ENCODE measurements at regions not wholly inside any gene's neighbourhood (a gene's known extent, or its start where the extent isn't known, plus 50 kb on each side); places are given as distances from the start of the nearest gene placed in this dataset.

DNA sequence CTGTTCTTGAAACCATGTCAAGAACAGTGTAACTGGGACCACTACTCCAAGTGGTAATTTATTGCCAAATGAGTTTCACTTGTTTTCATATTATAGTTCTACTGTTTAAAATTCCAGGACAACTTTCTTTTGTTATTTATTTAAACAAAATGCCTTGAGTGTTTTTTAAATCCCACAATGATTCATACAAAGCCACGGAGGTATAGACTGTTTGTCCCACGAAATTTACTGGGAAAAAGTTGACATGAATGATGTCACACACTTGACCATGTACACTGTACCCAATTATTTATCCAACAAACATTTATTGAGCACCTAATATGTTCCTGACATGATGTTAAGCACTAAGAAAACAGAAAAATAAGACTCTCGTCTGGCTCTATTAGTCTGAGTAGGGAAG is 243.9 kb upstream of the SIX2 start:
- no peak for DNase-seq

DNA sequence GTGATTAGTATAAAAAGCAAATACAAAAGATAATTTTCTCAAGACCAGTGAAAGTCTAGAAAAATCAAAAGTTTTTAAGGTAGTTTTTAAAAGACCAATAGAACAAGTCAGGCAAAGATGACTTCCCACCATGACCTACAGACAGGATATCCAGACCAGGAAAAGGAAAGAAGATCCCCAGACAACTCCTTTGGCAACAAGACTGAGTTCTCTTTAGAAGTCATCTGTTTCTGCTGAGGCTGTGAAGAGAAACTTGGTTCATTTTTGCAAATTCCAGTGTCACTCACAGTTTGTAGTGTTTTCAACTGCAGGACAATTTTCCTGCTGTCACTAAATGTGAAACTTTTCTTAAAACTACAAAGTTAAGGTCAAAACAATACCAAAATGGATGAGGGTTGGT is 240.9 kb upstream of the SIX2 start:
- DNase-seq: no peak

- no peak for DNase-seq
Measured at GRCh38 chr2:45248214-45248613, 239.0 kb upstream of the SIX2 start.

- no peak for DNase-seq
Measured at GRCh38 chr2:45244928-45245327, 235.7 kb upstream of the SIX2 start.

- DNase-seq: peak; percentile 84
Measured at GRCh38 chr2:45242161-45242741, 233.0 kb upstream of the SIX2 start.

GRCh38 chr2:45241061-45241561 is 231.9 kb upstream of the SIX2 start:
- no peak for DNase-seq

GRCh38 chr2:45237850-45238542 is 228.7 kb upstream of the SIX2 start:
- peak; percentile 77 for DNase-seq

- no peak for DNase-seq
Measured at GRCh38 chr2:45237128-45237527, 227.9 kb upstream of the SIX2 start.

GRCh38 chr2:45236268-45236667 is 227.0 kb upstream of the SIX2 start:
- DNase-seq: no peak

DNA sequence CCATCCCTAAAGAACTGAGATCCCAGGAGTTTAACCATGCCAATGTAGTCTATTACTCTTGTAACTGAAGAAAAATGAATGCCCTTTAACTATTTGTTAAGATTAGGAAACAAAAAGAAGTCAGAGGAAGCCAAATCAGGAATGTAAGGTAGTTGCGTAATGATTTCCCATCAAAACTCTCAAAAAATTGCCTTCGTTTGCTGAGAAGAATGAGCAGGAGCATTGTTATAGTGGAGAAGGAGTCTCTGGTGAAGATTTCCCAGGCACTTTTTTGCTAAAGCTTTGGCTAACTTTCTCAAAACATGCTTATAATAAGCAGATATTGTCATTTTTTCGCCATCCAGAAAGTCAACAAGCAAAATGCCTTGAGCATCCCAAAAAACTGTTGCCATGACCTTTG is 224.0 kb upstream of the SIX2 start:
- DNase-seq: no peak

- no peak for DNase-seq
Measured at GRCh38 chr2:45232818-45233217, 223.6 kb upstream of the SIX2 start.

- DNase-seq: no peak
Measured at GRCh38 chr2:45229411-45229810, 220.2 kb upstream of the SIX2 start.

- no peak for DNase-seq
Measured at GRCh38 chr2:45227347-45227746, 218.1 kb upstream of the SIX2 start.

GRCh38 chr2:45224993-45225380 is 215.7 kb upstream of the SIX2 start:
- no peak for DNase-seq

DNA sequence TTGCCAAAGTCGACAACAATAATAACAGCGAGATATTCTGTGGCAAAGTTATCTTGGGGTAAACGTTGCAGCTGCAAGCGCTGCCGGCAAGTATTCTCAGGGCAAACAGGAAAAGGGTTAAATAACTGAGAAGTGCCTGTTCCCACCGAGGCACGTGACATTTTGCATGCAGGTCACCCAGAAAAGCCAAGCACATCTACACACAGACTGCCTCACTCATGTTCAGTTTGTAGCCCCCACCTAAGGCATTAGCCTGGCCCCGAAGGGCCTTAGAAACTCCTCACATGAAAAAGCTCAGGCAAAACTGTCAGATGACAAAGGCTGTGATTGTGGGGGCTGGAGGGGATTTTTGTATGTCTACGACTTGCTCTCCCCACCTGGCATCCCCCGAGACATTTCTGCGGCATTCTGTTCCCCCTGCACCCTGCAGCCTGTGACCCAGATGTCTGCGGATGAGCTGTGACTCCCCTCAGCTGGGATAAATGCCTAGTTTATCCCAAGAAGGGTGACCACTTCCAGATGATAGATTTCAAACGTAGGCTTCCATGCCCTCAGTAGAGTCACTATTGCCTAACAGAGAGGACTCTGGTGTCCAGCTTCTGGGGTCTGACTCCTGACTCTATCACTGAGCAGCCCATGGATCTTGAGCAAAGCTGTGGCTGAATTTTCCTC is 215.2 kb upstream of the SIX2 start:
- DNase-seq: no peak

DNA sequence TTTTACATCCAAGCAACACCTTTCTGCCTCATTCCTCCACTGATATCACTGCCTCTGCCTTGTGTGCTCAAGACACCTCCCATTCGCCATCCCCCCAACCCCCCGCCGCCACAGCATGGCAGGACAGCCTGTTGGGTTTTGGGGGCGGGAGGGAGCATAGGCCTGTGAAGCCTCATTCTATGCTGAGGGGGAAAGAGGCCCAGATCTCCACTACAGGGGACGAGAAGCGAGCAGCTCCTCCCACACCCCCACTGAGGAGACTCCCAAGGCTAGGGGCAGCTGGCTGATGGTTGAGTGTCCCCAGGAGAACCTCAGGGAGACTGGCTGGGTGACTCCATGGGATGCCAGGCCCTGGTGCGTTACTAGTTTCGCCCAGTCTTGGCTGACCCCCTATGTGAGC is 214.3 kb upstream of the SIX2 start:
- no peak for DNase-seq

GRCh38 chr2:45220227-45220626 is 211.0 kb upstream of the SIX2 start:
- peak; percentile 42 for DNase-seq

DNA sequence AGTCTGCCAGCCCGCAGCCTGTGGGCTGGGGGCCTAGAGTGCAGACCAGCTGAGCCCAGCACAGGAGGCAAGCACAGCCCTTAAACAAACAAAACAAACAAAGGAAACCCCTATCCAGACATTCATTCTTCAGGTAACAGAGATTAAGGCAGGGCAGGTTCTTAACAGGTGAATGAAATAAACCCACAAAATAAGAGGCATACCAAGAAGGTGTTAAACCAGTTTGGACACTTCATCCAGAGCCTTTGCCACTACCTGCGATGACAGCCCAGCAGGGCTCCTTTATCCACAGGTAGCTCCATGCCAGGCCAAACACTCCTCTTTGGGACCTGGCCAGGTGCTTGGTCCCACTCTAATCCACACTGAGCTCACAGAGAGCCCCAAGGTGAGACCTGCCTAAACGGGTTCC is 209.7 kb upstream of the SIX2 start:
- DNase-seq: peak; percentile 24

DNA sequence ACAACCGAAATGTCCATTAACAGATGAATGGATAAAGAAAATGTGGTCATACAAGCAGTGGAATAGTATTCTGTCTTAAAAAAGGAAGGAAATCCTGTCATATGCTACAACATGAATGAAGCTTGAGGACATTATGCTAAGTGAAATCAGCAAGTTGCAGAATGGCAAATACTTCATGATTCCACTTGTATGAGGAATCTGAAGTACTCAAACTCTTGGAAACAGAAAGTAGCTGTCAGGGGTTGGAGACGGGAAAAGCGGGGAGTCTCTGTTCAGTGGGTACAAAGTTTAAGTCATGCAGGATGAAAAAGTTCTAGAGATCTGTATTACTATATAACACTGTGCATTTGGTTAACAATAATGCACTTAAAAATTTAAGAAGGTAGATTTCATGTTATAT is 209.0 kb upstream of the SIX2 start:
- DNase-seq: no peak

- no peak for DNase-seq
Measured at GRCh38 chr2:45216118-45216517, 206.9 kb upstream of the SIX2 start.

GRCh38 chr2:45214550-45214949 is 205.3 kb upstream of the SIX2 start:
- DNase-seq: no peak

- DNase-seq: no peak
Measured at GRCh38 chr2:45212953-45213635, 203.8 kb upstream of the SIX2 start.

DNA sequence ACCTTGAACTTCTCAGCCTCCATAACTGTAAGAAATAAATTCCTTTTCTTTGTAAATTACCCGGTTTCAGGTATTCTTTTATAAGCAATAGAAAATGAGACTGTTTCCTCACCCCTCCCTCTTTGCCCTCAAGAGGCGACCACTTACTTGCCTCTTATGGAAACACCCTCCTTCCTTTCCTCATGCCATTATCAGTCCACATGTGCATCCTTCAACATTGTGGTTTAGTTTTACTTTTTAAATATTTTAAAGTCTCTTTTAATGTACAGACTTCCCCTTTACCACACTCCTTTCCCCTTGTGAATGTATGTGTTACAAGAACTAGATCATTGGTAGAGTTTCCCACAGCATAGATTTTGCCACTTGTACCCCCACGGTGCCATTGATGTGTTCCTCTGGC is 202.4 kb upstream of the SIX2 start:
- no peak for DNase-seq

All from tongue (tissue), 1 donor.